EH (cell line): ENCODE measurements at regions not wholly inside any gene's neighbourhood (a gene's known extent, or its start where the extent isn't known, plus 50 kb on each side); places are given as distances from the start of the nearest gene placed in this dataset.
A peak's percentile ranks its signal among the peaks of the same experiment; 100 is the strongest.

Experiments
- DNase-seq: peaks from one replicate; pipeline ENCODE4 v3.0.0-alpha.2; 2015; ENCODE audit warnings: low read depth

DNA sequence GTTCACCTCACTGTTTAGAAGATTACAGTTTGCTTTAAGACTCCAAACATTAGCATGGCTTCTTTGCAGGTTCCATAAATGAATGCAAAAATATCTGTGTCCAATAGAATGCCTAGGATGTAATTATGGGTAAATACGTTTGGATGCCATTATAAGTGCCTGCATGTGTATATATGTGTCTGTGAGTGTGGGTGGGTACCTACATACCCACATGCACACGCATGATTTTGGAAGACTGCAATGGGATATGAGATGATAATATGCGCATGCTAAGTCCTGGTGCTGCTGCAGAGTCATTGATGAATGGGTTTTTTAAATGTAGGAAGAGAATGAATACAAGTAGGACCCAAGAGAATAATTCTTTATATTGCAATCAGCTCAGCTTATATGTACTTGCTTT lies 406.4 kb downstream of the ZSWIM6 start:
- DNase-seq = no peak

DNA sequence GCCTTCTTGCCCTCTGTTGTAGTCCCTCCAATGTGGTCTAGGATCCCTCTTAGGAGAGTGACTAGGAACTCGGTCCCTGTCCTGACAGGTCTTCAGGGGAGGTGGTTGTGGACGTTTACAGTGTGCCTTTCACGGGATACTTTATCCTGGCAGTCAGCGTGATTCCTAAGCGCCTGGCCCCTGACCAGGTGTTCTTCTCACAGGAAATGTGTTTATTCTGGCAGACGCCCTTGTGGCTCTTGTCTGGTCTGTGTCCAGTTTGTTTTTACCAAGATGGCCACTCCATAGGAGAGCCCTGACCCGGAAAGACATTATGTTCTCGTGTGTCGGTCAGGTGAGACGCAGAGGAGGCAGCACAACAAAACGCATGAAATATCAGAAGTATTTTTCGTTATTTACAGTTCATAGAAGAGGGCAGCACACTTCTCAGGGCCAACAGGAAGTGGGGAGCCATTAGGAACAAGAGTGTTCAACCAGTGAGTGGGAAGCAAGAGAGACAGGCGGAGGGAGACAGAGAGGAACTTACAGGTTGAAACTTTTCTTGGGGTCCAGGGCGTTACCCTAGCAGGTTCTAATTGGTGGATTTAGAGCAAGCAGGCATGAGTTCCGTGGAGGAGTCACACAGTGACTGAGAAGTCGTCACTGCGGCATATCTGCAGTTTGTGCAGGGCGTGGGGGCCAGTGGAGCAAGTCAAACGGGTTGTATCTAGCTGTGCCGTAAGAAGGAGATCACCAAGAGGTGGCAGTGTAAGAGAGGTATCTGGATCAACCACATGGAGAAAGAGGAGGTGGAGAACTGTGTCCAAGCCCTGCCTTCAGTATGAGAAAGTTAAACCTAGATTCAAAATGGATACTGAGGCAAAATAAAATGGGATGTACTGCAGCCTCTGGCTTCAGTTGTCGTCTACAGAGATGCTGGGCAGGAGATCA lies 412.9 kb downstream of the ZSWIM6 start:
- DNase-seq = peak; percentile 3

DNA sequence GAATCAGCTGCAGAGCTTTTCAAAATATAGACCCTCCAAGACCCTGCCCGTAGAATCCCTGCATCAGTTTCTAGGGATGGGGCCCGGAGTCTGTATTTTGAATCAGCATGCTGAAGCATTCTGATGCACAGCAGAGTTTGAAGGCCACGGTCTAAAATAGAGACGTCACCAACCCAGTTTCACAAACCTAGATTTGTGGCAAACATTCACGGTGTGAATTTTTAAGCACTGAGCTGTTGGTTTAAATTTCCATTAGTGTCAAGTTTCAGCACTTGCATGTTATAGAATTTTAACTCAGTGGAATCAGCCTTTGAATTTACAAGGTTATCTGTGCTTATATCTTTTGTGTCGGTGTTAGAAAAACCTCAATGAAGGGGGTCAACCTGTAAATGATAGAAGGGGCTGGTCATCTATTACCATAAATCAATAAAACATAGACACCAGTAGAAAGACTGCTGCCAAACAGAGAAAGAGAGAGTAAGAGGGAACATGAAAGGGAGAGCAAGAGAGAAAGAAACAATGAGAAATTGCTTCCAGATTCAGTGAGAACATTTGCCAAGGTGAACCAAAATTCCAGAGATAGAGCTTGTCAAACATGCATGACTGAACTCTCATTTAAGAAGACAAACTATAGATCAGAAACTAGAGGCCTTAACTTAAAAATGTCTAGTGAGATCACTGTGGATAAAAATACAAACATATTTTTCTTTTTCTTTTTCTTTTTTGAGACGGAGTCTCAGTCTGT lies 414.9 kb downstream of the ZSWIM6 start:
- DNase-seq = no peak

DNA sequence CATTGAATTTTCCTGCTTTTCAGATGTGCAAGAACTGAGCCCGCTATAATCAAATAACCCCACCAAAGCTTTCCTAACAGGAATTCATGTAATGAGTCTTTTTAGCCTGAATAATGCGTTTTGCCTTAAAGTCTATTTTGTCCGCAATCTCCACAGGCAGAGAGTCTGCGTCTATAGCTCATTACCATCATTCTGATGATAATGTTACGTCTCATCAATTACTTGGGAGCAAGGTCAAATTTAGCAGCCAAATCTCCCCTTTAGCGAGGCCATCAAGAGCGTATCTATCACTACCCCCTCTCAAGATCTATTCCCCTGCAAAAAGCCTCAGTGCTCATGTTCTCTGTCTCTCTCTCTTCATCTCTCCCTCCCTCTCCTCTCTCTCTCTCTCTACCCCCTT lies 416.1 kb downstream of the ZSWIM6 start:
- DNase-seq = no peak

DNA sequence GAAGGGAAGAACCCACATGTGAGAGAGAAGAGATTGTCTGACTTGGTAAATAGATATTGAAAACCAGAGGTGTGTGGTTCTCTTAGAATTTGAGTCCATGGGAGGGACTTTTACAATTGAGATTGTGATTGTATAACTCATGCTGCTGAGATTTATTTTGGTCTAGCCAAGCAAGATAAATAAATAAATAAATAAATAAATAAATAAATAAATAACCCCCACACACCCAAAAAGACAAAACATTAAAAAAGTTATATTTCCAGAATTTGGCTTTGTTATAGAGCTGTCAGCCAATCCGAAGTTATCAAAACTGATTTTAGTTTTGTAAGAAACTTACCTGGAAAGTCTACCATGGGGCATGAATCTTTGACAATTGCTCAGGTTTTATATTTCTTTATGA lies 416.6 kb downstream of the ZSWIM6 start:
- DNase-seq = no peak

DNA sequence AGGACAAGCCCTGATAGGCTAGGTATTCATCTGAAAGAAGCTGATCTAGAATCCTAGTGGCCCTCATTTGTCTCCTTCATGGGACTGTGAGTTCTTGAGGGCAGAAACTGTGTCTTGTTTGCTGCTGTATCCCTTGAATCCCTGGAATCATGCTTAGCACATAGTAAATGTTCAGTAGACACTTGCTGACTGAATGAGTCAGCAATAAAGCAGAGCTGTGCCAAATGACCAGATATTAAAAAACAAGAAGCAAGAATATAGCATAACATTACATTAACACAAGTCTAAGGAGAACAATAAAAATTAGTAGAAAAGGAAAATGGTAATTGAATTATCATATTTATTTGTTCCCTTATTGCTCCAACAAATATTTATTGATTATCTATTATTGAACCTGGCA lies 420.5 kb downstream of the ZSWIM6 start:
- DNase-seq = no peak

DNA sequence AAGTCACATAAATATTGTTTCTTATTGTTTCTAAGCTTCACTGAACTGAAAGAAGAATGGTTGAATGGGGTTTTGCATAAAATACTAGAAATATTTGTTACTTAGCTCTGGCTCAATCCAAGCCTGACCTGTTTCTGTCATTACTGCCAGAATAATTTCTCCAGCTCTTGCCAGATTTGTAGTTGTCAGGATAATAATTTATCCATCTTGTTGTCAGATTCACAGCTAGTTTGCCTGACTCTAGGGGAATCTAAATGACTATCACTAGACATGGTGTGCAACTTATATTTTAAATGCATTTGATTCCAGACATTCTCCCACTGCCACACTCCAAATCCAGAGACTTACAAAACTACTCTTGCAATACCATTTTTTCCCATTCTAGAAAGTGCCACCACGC lies 422.7 kb downstream of the ZSWIM6 start:
- no peak for DNase-seq

DNA sequence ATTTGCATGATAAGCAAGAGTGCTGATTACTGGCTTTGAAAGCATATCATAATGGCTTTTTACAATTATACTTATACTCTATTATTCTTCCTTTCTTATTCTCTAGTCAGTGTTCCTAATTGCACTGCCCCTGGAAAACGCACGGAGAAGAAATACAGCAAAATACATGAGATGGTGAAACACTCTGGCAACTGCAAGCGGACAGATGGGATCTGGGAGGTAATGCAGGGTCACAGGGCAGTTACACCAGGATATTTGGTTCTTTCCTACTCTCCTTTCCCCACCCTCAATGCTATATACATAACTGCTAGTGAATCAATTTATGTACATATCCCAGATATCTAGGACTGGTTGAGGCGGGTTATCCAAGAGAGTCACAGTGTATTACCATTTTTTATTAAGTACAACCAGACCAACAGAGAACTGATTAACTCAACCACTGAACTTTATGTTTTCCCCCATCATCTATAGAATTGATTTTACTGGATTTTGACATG lies 423.7 kb downstream of the ZSWIM6 start:
- DNase-seq = no peak

DNA sequence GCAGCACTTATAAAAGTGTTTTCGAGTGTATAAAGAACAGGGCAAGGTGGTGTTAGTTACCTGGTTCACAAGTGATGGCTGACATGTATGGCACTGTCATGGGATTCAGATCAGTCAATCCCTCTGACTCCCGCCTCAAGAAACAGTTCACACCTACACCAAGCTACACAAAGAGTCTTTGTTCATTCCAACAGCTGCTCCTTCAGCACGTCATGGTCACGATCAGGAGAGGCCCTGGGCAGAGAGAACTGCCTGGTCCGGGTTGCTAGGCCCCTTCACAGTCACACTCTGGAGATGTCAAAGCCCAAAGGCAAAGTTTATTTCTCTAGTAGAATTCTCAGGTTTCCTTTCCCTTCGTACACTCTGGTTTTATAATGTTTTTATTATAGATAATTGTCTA lies 426.7 kb downstream of the ZSWIM6 start:
- no peak for DNase-seq

DNA sequence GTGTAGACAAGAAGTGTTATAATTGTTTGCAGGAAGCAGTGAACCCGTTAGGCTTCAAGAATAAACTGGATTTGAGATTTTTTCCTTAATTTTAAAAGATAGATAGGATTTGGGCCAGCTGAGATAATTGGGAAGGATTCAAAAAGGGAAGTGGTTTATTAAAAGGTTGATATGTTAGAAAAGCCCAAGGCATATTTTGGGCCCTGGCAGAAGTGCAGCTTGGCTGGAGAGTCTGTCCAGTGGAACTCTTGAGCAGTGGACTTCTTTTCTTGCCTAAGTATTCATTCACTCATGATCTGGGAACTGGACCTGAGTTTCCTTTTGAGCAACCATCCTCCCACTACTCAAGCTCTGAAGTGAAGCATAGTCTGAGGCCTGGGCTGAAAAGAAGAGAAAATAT lies 433.4 kb downstream of the ZSWIM6 start:
- DNase-seq = no peak

DNA sequence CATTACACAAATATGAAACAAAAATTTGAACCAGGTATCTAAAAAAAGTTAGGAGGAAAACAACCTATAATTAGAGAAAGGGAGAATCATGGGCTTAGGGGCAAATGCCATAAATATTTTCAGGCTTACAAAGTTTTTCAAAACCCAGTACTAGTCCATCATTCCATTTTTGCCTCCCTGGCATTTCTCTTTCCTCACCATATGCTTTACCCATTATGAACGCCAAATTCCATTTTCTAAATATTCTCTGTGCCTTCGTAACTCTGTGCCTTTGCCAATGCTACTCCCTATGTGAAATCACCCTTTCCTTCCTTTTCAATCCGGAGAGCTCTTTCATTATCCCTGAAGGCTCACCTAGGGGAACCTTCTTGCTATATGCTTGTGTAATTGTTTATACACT lies 434.1 kb downstream of the ZSWIM6 start:
- DNase-seq = no peak

DNA sequence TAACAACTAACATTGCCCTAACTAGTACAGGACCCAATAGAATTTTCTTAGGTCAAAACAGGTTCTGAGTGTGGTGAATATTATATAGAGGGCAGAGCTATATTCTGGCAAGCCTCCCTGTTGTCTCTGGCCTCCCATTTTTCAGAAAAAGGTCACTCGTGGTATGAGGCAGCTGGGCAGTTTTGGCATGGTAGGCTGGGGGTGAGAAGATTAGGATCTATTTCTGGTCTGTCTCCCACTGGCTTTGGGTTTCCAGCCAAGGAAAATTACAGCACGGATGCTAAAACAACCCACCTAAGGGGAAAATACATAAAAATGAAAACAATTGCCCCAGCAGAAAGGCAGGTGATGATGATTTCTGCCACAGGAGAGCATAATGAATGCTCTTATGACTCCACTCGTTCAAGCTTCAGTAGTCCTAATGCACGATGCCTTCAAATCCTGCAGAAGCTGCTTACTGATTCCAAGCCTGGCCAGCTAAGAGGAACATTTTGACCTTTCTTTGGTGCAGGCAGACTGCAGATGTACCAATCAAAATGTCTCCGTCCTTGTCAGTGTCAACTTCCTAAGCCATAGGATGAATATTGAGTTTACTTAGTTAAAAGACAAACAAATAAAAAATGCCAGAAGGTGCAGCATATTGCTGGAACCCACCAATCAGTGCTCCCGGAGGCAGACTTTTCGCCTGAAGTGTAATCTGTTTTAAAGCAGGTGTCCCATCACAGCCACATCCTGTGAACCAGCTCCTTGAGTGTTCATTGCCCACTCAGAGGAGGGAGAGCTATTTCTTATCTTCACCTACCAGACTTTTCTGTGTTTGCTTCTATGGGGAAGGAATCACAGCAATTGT lies 435.4 kb downstream of the ZSWIM6 start:
- DNase-seq = no peak

DNA sequence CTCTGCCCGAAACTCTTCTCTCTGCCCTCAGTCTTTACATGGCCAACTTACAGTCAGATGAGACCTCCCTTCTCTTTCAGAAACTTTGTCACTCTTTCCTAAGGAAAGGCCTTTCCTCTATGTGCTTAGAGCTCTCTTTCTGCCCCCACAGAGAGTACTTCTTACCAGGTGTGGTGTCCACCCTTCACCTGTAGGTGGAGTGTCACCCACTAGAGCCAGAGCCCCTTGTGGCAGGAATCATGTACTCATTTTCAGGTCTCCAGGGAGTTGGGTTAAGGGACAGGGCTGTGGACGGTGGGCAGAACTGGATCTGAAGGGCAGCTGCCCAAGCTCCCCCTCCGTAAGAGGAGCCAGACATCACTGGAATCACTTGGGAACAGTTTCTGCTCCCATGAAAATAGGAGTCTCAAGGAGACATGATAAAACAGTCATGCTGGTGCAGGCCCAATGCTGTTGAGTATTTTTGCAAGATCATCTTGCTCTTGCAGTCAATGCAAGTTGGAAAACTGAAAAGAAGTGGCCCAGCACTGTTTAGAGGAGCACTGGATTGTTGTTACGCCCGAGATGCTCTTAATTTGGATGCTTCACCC lies 436.7 kb downstream of the ZSWIM6 start:
- peak; percentile 6 for DNase-seq

DNA sequence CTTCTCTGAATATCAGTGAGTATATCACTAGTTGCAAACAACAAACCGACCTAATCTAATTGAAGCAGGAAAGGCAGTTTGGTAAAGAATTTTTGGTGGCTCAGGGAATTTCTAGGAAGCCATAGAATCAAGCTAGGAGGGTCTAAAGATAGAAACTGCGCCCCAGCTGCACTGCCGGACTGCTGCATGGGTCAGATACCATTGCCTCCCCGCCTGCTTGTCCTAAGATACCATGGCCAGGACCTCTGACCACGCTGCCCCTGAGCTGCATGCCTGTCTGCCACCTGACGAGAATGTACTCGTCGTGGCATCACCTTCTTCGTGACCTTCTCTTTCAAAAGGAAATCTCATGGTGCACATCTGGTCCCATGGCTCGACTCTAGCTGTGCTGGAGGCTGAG lies 439.0 kb downstream of the ZSWIM6 start:
- DNase-seq = no peak

DNA sequence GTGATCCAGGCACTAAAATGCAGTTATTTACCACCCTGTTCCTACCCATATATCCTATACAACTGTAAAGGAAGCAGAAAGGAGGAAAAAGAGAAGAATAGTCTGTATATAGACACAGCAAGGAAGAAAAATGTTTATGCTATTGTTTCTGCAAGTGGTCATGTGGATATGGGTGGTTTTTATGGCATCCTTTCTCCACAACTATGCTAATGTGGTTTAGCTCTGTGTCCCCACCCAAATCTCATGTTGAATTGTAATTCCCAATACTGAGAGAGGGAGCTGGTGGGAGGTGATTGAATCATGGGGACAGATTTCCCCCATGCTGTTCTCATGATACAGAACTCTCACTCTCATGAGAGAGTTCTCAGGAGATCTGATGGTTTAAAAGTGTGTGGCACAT lies 439.8 kb downstream of the ZSWIM6 start:
- no peak for DNase-seq

DNA sequence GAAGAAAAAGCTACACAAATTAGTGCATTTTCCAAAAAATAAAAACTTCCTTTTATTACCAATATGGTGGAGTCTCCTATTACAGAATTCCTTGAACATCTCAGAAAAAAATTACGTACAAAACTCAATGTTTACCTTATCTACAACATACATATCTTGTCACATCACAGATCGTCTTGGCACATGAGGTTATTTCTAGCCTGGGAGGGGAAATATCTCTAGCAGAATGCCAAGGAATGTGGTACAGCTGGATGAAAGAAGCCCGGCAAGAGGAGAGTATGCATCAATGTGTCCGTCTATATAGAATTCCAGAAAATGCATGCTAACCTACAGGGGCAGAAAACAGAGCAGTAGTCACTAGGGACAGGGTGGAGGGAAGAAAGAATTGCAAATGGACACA lies 443.8 kb downstream of the ZSWIM6 start:
- DNase-seq = no peak

DNA sequence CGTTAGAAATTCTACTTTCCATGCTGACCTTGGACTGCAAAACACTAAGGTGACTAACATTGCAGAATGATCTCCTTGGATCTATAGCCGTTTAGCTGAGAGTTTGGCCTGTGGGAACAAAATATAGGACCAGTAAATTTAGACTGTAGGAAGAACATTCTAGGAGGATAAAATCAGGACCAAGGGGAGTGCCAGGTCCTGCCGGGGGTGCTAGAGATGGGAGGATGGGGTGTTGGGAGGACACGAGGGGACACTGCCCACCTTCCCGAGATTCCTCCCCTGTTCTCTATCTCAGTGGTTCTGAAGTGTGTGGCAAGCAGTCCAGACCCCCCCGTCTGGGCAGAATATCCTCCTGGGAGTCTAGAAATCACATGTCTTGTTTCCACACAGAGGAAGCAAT lies 445.2 kb downstream of the ZSWIM6 start:
- no peak for DNase-seq

DNA sequence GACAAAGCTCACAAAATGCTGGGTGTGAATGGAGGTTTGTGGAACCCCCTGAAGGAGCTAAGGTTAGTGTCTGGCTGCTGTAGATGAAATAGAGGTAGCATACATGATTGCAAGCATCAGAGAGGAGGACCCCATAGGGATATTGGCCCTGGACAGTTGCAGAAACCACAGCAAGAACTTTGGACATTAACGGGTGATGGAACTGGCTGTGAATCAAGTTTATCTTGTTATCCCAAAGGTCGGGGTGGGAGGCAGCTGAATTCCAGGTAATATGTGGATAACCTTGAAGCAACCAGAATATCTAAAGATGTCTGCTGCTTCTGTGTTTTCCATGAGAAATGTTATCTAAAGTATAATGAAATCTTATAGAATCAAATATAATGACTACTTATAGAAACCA lies 447.7 kb downstream of the ZSWIM6 start:
- DNase-seq = no peak

DNA sequence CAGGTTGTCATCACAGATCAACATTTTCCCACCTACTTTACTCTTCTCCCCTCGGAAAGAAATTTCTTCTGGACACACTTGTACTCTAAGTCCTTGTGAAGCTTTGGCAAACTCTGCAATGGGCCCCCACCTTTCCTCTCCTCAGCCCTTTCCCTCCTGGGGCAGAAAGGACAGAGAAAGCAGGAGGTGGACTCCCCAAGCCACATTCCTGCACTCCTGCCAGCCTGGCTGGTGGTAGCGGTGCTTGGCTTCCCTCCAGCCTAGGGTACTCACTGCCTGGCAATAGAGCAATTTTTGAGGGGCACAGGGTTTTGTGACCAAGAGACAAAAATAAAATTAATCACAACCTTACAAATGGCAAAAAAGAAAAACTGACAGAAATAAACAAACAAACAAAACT lies 451.4 kb downstream of the ZSWIM6 start:
- DNase-seq = no peak

DNA sequence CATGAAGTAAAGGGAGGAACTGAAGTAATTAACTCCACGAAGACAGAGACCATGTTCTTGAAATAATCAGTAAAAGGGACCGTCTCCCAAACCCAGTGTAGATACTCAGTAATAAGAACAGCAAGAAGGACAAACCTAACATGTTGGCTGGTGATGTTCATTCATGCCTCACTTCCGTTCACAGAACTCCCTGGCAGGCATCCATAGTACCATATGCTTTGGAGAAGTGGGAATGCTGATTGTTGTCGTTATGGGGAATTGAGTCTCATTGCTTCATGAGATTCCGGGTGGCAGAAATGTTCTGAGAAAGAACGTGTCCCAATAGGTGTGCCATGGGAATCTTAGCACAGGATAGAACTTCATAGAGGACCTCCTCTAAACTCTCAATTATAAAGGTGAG lies 452.3 kb downstream of the ZSWIM6 start:
- DNase-seq = peak; percentile 4

DNA sequence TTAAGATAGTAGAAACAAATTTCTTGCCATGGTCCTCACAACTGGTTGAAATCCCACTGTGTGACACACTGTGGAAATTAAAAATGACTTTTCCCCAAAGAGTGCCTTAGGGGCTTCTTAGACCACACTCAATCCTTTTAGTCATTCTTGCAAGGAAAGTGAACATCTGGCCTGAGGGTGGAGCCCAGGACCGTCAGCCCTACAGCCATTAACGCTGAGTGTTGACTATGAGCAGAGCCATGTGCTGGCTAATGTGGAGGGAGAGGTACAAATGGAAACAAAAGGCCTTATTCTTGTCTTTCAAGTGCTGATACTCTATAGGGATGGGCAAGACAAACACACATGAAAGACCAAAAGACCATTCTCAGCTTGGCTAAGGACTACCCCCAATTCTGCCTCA lies 456.5 kb downstream of the ZSWIM6 start:
- DNase-seq = no peak

DNA sequence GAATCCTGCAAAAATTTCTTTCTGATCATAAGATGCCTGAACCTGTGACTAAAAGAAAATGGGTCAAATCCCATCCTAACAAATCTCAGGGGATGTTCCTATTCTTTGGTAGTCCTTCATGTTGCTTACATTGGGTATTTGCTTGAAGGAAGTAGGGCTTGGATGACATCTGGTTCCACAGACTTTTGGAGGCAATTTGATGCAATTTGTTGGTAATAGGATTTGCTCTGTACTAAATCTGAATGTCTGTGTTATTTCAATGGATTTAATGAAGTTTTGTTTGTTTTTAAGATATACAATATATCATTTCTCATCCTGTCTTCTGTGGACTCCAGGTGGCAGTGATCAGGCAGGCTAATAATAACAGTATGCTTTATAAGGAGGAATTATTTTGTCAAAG lies 457.9 kb downstream of the ZSWIM6 start:
- no peak for DNase-seq
